ENCODE measurements at regions not wholly inside any gene's neighbourhood (a gene's known extent, or its start where the extent isn't known, plus 50 kb on each side); places are given as distances from the start of the nearest gene placed in this dataset.

DNA sequence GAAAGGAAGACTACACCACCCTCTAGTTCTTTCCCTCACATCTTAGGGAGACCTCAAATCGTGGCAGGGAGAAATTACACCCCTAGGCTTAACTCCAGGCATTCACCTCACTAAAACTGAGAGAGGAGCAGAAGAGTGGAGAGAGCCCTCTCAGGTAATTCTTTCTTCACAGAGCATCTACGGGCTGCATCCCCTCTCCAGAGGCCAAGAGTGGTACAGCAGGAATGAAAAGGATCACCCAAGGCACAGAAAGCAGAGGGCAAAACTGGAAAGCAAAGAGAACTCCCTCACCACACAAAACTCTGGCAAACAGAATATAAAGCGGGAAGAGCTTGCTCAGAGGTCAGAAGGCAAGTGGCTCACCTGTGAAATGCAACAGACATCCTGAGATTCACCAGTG is 661.2 kb downstream of the TBC1D4 start:
- TF ChIP-seq EZH2phosphoT487 (IDR thresholded peaks at IDR 0.05; ENCODE audit: borderline replicate concordance, low read length) = no peak
- TF ChIP-seq, protein P1, sequence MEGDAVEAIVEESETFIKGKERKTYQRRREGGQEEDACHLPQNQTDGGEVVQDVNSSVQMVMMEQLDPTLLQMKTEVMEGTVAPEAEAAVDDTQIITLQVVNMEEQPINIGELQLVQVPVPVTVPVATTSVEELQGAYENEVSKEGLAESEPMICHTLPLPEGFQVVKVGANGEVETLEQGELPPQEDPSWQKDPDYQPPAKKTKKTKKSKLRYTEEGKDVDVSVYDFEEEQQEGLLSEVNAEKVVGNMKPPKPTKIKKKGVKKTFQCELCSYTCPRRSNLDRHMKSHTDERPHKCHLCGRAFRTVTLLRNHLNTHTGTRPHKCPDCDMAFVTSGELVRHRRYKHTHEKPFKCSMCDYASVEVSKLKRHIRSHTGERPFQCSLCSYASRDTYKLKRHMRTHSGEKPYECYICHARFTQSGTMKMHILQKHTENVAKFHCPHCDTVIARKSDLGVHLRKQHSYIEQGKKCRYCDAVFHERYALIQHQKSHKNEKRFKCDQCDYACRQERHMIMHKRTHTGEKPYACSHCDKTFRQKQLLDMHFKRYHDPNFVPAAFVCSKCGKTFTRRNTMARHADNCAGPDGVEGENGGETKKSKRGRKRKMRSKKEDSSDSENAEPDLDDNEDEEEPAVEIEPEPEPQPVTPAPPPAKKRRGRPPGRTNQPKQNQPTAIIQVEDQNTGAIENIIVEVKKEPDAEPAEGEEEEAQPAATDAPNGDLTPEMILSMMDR (IDR thresholded peaks at IDR 0.05; ENCODE audit: low read depth, low read length, poor library complexity, severe bottlenecking) = no peak
